HepG2 (cell line): ENCODE measurements at regions not wholly inside any gene's neighbourhood (a gene's known extent, or its start where the extent isn't known, plus 50 kb on each side); places are given as distances from the start of the nearest gene placed in this dataset.

Experiments used
- NFIC ChIP-seq: IDR thresholded peaks from 2 replicates; pipeline ENCODE4 v1.6.1; 2012; ENCODE audit warnings: mild to moderate bottlenecking, low read length, inconsistent platforms
- ZNF746 ChIP-seq: sonication (generic); formaldehyde crosslinking; IDR thresholded peaks from 2 replicates; pipeline ENCODE4 v1.8.0; 2022; ENCODE audit warnings: mild to moderate bottlenecking, missing genetic modification reagents
- TF ChIP-seq, protein P1 (sequence below): sonication (generic); formaldehyde crosslinking; IDR thresholded peaks from 2 replicates; pipeline ENCODE4 v1.5.0; 2020; ENCODE audit warnings: missing genetic modification reagents
- TF ChIP-seq, protein P2 (sequence below): sonication (generic); formaldehyde crosslinking; IDR thresholded peaks from 2 replicates; pipeline ENCODE4 v1.5.0; 2020; ENCODE audit warnings: missing genetic modification reagents, mild to moderate bottlenecking, borderline replicate concordance

DNA sequence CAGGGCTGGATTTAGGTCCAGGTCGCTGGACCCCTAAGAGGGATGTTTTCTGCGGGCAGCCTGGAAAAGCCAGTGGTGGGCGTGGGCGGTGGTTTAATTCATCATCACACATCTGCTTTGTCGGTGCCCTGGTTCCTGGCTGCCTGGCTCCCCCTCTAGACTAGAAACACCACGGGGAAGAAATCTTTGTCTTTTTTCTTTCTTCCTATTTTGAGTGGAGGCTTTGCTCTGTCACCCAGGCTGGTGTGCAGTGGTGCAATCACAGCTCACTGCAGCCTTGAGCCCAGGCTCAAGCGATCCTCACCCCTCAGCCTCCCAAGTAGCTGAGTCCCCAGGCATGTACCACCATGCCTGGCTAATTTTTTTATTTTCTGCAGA lies 86.6 kb upstream of the LINC01488 start:
- TF ChIP-seq ZNF746 = no peak
- TF ChIP-seq, protein P1, sequence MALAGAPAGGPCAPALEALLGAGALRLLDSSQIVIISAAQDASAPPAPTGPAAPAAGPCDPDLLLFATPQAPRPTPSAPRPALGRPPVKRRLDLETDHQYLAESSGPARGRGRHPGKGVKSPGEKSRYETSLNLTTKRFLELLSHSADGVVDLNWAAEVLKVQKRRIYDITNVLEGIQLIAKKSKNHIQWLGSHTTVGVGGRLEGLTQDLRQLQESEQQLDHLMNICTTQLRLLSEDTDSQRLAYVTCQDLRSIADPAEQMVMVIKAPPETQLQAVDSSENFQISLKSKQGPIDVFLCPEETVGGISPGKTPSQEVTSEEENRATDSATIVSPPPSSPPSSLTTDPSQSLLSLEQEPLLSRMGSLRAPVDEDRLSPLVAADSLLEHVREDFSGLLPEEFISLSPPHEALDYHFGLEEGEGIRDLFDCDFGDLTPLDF (CRISPR knock-in tag) = no peak
- TF ChIP-seq, protein P2, sequence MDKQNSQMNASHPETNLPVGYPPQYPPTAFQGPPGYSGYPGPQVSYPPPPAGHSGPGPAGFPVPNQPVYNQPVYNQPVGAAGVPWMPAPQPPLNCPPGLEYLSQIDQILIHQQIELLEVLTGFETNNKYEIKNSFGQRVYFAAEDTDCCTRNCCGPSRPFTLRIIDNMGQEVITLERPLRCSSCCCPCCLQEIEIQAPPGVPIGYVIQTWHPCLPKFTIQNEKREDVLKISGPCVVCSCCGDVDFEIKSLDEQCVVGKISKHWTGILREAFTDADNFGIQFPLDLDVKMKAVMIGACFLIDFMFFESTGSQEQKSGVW = no peak
- TF ChIP-seq NFIC = no peak
